A549 (cell line): ENCODE measurements at regions not wholly inside any gene's neighbourhood (a gene's known extent, or its start where the extent isn't known, plus 50 kb on each side); places are given as distances from the start of the nearest gene placed in this dataset.
"Not testable (repeated sequence)": the region's sequence is repeated elsewhere in the genome, so short reads cannot be mapped to it uniquely, and the experiment has no call there.

ENCODE experiments used
- CTCF ChIP-seq: fragments of >200 bp; sonication (Bioruptor Twin); formaldehyde crosslinking; IDR thresholded peaks from 3 replicates; pipeline ENCODE4 v1.5.1; 2016
- GATA3 ChIP-seq: IDR thresholded peaks from 2 replicates; pipeline ENCODE4 v1.6.1; 2012; ENCODE audit warnings: borderline replicate concordance
- KDM1A ChIP-seq: fragments of 200-600 bp; sonication (generic); IDR thresholded peaks from 2 replicates; pipeline ENCODE4 v1.6.1; 2016; ENCODE audit warnings: low read depth, mild to moderate bottlenecking
- TF ChIP-seq, protein P1 (sequence below): fragments of 200-600 bp; sonication (generic); IDR thresholded peaks from 2 replicates; pipeline ENCODE4 v1.6.1; 2016; ENCODE audit warnings: antibody characterized with exemption, mild to moderate bottlenecking, moderate library complexity

- not testable (repeated sequence) for TF ChIP-seq GATA3, KDM1A, CTCF
- TF ChIP-seq, protein P1, sequence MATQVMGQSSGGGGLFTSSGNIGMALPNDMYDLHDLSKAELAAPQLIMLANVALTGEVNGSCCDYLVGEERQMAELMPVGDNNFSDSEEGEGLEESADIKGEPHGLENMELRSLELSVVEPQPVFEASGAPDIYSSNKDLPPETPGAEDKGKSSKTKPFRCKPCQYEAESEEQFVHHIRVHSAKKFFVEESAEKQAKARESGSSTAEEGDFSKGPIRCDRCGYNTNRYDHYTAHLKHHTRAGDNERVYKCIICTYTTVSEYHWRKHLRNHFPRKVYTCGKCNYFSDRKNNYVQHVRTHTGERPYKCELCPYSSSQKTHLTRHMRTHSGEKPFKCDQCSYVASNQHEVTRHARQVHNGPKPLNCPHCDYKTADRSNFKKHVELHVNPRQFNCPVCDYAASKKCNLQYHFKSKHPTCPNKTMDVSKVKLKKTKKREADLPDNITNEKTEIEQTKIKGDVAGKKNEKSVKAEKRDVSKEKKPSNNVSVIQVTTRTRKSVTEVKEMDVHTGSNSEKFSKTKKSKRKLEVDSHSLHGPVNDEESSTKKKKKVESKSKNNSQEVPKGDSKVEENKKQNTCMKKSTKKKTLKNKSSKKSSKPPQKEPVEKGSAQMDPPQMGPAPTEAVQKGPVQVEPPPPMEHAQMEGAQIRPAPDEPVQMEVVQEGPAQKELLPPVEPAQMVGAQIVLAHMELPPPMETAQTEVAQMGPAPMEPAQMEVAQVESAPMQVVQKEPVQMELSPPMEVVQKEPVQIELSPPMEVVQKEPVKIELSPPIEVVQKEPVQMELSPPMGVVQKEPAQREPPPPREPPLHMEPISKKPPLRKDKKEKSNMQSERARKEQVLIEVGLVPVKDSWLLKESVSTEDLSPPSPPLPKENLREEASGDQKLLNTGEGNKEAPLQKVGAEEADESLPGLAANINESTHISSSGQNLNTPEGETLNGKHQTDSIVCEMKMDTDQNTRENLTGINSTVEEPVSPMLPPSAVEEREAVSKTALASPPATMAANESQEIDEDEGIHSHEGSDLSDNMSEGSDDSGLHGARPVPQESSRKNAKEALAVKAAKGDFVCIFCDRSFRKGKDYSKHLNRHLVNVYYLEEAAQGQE: not testable (repeated sequence)
Observed at GRCh38 chr10:47661955-47662577, 101.3 kb downstream of the SYT15B start.
